ENCODE measurements at regions not wholly inside any gene's neighbourhood (a gene's known extent, or its start where the extent isn't known, plus 50 kb on each side); places are given as distances from the start of the nearest gene placed in this dataset.

DNA sequence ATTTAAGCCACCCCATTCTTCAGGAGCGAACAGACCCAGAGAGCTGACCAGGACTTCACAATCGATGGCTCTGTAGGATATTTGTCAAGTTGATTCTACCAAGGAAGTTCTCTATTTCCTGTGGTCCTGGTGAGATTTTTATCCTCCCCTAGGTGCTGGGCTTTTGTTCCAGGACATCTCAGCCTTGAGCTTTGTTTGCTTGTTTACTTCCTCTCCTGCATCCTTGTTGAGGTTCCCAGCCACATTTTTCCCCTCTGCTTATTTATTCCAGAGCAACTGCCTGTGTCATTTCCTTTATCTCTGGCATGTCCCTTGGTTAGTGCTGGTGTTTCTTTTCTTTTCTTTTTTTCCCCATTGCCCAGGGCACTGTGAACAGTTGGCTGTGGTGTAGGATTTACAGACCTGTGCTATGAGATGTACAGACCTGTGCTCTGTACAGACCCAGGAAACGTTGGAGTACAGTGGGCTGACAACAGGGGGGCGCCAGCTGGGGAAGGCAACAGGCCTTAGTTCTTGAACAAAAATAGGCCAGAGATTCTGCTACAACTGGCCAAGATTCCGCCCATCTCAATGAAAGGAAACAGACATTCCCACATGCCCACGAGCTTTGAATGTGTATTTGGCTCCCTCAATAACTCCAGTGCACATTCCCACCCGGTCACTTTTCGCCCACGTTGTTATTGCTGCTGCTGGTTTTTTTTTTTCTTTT is 235.9 kb upstream of the DDI1 start:
- TF ChIP-seq CTCF (IDR thresholded peaks at IDR 0.05; ENCODE audit: poor library complexity, severe bottlenecking): no peak
- TF ChIP-seq SMC3 (conservative IDR thresholded peaks at IDR 0.05; ENCODE audit: poor library complexity): no peak
- TF ChIP-seq EP300 (conservative IDR thresholded peaks at IDR 0.05; ENCODE audit: poor library complexity, severe bottlenecking): no peak
